ENCODE measurements at regions not wholly inside any gene's neighbourhood (a gene's known extent, or its start where the extent isn't known, plus 50 kb on each side); places are given as distances from the start of the nearest gene placed in this dataset.

- H3K4me3 Mint-ChIP-seq (ENCODE audit: low read depth, unreplicated experiment) = no peak overlapping the region
- intact Hi-C loops (cut with micrococcal nuclease; ENCODE audit: unreplicated experiment) = no loop called here
- no TSS peak for BruUV-seq (replicated peaks)
- H3K4me1 Mint-ChIP-seq (ENCODE audit: low read depth, unreplicated experiment) = peaks cover 22% of the 10 kb centered on the region
- peak; percentile 56 for DNase-seq
- H3K27ac Mint-ChIP-seq (ENCODE audit: unreplicated experiment) = no peak overlapping the region
- peaks cover 8% of the 10 kb centered on the region for H3K9me3 Mint-ChIP-seq (ENCODE audit: low read depth, unreplicated experiment)
- CTCF ChIA-PET = interaction anchor here (0.8 to 1.7 kb wide), 4 partner anchors 8 to 314 kb away, joined by 3 to 4 read pairs (median 4); no protein-coding TSS in a partner anchor
- H3K27me3 Mint-ChIP-seq (ENCODE audit: unreplicated experiment) = no peaks in the 10 kb centered on the region
- TF ChIP-seq CTCF (IDR thresholded peaks at IDR 0.05; ENCODE audit: unreplicated experiment) = no peak
- no peaks in the 10 kb centered on the region for H3K36me3 Mint-ChIP-seq (ENCODE audit: insufficient read depth, unreplicated experiment)
Measured at GRCh38 chr7:106493041-106493731, 167.8 kb downstream of the CCDC71L start.

GRCh38 chr7:106488465-106488864, 172.5 kb downstream of the CCDC71L start:
- no TSS peak for BruUV-seq (replicated peaks)
- intact Hi-C loops (cut with micrococcal nuclease; ENCODE audit: unreplicated experiment) = no loop called here
- no peaks in the 10 kb centered on the region for H3K9me3 Mint-ChIP-seq (ENCODE audit: low read depth, unreplicated experiment)
- H3K4me1 Mint-ChIP-seq (ENCODE audit: low read depth, unreplicated experiment) = peaks cover 40% of the 10 kb centered on the region
- TF ChIP-seq CTCF (IDR thresholded peaks at IDR 0.05; ENCODE audit: unreplicated experiment) = no peak
- H3K27me3 Mint-ChIP-seq (ENCODE audit: unreplicated experiment) = no peaks in the 10 kb centered on the region
- CTCF ChIA-PET = no interaction called here
- H3K36me3 Mint-ChIP-seq (ENCODE audit: insufficient read depth, unreplicated experiment) = peaks cover 11% of the 10 kb centered on the region
- DNase-seq = no peak
- no peak overlapping the region for H3K27ac Mint-ChIP-seq (ENCODE audit: unreplicated experiment)
- H3K4me3 Mint-ChIP-seq (ENCODE audit: low read depth, unreplicated experiment) = no peak overlapping the region

- no TSS peak for BruUV-seq (replicated peaks)
- CTCF ChIA-PET = no interaction called here
- Mint-ChIP-seq H3K27ac (ENCODE audit: unreplicated experiment) (no peak overlapping the region), H3K4me1 (ENCODE audit: low read depth, unreplicated experiment) (peaks cover 43% of the 10 kb centered on the region), H3K9me3 (ENCODE audit: low read depth, unreplicated experiment) (no peaks in the 10 kb centered on the region), H3K36me3 (ENCODE audit: insufficient read depth, unreplicated experiment) (peaks cover 11% of the 10 kb centered on the region), H3K27me3 (ENCODE audit: unreplicated experiment) (no peaks in the 10 kb centered on the region), H3K4me3 (ENCODE audit: low read depth, unreplicated experiment) (no peak overlapping the region)
- no peak for TF ChIP-seq CTCF (IDR thresholded peaks at IDR 0.05; ENCODE audit: unreplicated experiment)
- intact Hi-C loops (cut with micrococcal nuclease; ENCODE audit: unreplicated experiment) = no loop called here
- no peak for DNase-seq
Measured at GRCh38 chr7:106487892-106488291, 173.1 kb downstream of the CCDC71L start.

GRCh38 chr7:106486331-106486730, 174.6 kb downstream of the CCDC71L start:
- H3K9me3 Mint-ChIP-seq (ENCODE audit: low read depth, unreplicated experiment) = no peaks in the 10 kb centered on the region
- H3K4me1 Mint-ChIP-seq (ENCODE audit: low read depth, unreplicated experiment) = peaks cover 43% of the 10 kb centered on the region
- intact Hi-C loops (cut with micrococcal nuclease; ENCODE audit: unreplicated experiment) = no loop called here
- peaks cover 11% of the 10 kb centered on the region for H3K36me3 Mint-ChIP-seq (ENCODE audit: insufficient read depth, unreplicated experiment)
- no TSS peak for BruUV-seq (replicated peaks)
- H3K4me3 Mint-ChIP-seq (ENCODE audit: low read depth, unreplicated experiment) = peak overlapping the region; percentile 30
- no peaks in the 10 kb centered on the region for H3K27me3 Mint-ChIP-seq (ENCODE audit: unreplicated experiment)
- DNase-seq = peak; percentile 22
- no peak for TF ChIP-seq CTCF (IDR thresholded peaks at IDR 0.05; ENCODE audit: unreplicated experiment)
- peak overlapping the region; percentile 88 for H3K27ac Mint-ChIP-seq (ENCODE audit: unreplicated experiment)
- CTCF ChIA-PET = interaction anchor here (0.7 to 3.0 kb wide), 5 partner anchors 24 to 310 kb away, joined by 3 to 13 read pairs (median 3); no protein-coding TSS in a partner anchor

Measured in Calu3 (cell line).